Loucy (cell line): ENCODE measurements at regions not wholly inside any gene's neighbourhood (a gene's known extent, or its start where the extent isn't known, plus 50 kb on each side); places are given as distances from the start of the nearest gene placed in this dataset.
A peak's percentile ranks its signal among the peaks of the same experiment; 100 is the strongest.

Experiments
- H2AFZ ChIP-seq: fragments of 200-600 bp; sonication (generic); 2 replicates; pipeline ENCODE4 v1.6.0; 2016; ENCODE audit warnings: antibody characterized with exemption, mild to moderate bottlenecking, low read length, moderate library complexity
- H3F3A ChIP-seq: fragments of 200-600 bp; 2 replicates; pipeline ENCODE4 v1.6.0; 2016; ENCODE audit warnings: antibody characterized with exemption, low read depth, mild to moderate bottlenecking
- H3K27me3 ChIP-seq: fragments of 200-600 bp; sonication (generic); 2 replicates; pipeline ENCODE4 v1.6.1; 2014; ENCODE audit warnings: low read length, mild to moderate bottlenecking; ENCODE audit not compliant: insufficient read depth, poor library complexity, severe bottlenecking
- H3K36me3 ChIP-seq: fragments of 200-600 bp; sonication (generic); 2 replicates; pipeline ENCODE4 v1.6.1; 2016; ENCODE audit warnings: low read length; ENCODE audit not compliant: insufficient read depth
- H3K4me1 ChIP-seq: fragments of 200-600 bp; sonication (generic); 2 replicates; pipeline ENCODE4 v1.5.1; 2014; ENCODE audit warnings: low read length, mild to moderate bottlenecking; ENCODE audit not compliant: insufficient read depth, poor library complexity, severe bottlenecking
- H3K4me2 ChIP-seq: fragments of 200-600 bp; sonication (generic); 2 replicates; pipeline ENCODE4 v1.6.0; 2014; ENCODE audit warnings: antibody characterized with exemption, low read length, low read depth, mild to moderate bottlenecking; ENCODE audit not compliant: poor library complexity, severe bottlenecking
- H3K4me3 ChIP-seq: fragments of 200-600 bp; sonication (generic); 2 replicates; pipeline ENCODE4 v1.5.1; 2014; ENCODE audit warnings: low read length, mild to moderate bottlenecking, mixed read lengths; ENCODE audit not compliant: poor library complexity, severe bottlenecking
- H3K79me2 ChIP-seq: fragments of 200-600 bp; sonication (generic); 2 replicates; pipeline ENCODE4 v1.6.1; 2014; ENCODE audit warnings: low read length; ENCODE audit not compliant: insufficient read depth
- H3K9ac ChIP-seq: fragments of 200-600 bp; sonication (generic); 2 replicates; pipeline ENCODE4 v1.6.0; 2014; ENCODE audit warnings: mild to moderate bottlenecking, low read depth, low read length, moderate library complexity; ENCODE audit not compliant: poor library complexity, severe bottlenecking
- H3K9me2 ChIP-seq: fragments of 200-600 bp; sonication (generic); replicated peaks from 2 replicates; pipeline ENCODE4 v1.6.1; 2016; ENCODE audit warnings: low read depth, low read length, mixed read lengths
- H3K9me3 ChIP-seq: fragments of 200-600 bp; sonication (generic); 2 replicates; pipeline ENCODE4 v1.6.1; 2014; ENCODE audit warnings: mild to moderate bottlenecking, antibody characterized with exemption, low read length, low read depth; ENCODE audit not compliant: insufficient read depth
- H4K20me1 ChIP-seq: fragments of 200-600 bp; sonication (generic); 2 replicates; pipeline ENCODE4 v1.6.0; 2014; ENCODE audit warnings: antibody characterized with exemption, low read length, mild to moderate bottlenecking; ENCODE audit not compliant: insufficient read depth, poor library complexity, severe bottlenecking
- CTCF ChIP-seq: fragments of 200-600 bp; sonication (generic); conservative IDR thresholded peaks from 2 replicates; pipeline ENCODE4 v1.5.1; 2014; ENCODE audit warnings: mild to moderate bottlenecking, antibody characterized with exemption, low read length
- EZH2phosphoT487 ChIP-seq: fragments of 200-600 bp; IDR thresholded peaks from 2 replicates; pipeline ENCODE4 v1.6.1; 2018; ENCODE audit warnings: antibody characterized with exemption, mild to moderate bottlenecking, moderate library complexity, borderline replicate concordance

DNA sequence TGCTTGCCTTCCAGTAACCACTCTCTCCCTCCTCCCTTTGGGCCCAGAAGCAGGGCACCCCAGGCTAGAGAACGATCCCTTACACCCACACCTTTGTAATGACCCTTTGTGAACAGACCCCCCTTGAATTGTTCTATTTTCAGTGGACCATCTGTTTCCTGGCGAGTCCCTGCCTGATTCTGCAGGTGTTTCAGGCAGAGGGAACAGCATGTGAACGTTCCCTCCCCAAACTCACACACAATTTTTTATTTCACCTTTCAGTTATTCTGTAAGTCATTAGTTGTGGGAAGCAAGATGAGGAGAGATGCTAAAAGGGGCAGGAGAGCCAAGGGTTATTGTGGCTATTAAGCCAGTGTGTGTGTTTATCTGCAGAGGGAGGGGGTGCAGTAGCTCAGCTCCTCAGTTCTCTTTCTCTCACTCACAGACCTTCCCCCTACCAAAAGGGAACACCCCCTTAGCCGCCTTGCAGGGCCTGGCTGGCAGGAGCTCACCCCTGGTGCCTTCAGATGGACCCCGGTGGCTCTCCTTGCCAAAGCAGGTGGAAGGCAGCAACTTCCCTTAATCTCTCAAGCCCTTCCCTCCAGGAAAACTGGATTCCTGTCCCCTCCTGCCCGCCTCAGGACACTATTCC lies 64.8 kb upstream of the SPON1 start:
- H3K9me3 ChIP-seq: no peaks in the 10 kb centered on the region
- H4K20me1 ChIP-seq: no peaks in the 10 kb centered on the region
- H3K4me1 ChIP-seq: peaks cover 33% of the 10 kb centered on the region
- no peak overlapping the region for H2AFZ ChIP-seq
- no peak overlapping the region for H3K4me3 ChIP-seq
- TF ChIP-seq CTCF (no peak), EZH2phosphoT487 (no peak)
- no peaks in the 10 kb centered on the region for H3K9me2 ChIP-seq
- H3K36me3 ChIP-seq: no peaks in the 10 kb centered on the region
- no peaks in the 10 kb centered on the region for H3K79me2 ChIP-seq
- no peaks in the 10 kb centered on the region for H3K27me3 ChIP-seq
- H3K9ac ChIP-seq: no peak overlapping the region
- no peaks in the 10 kb centered on the region for H3F3A ChIP-seq
- peak overlapping the region; percentile 25 for H3K4me2 ChIP-seq

DNA sequence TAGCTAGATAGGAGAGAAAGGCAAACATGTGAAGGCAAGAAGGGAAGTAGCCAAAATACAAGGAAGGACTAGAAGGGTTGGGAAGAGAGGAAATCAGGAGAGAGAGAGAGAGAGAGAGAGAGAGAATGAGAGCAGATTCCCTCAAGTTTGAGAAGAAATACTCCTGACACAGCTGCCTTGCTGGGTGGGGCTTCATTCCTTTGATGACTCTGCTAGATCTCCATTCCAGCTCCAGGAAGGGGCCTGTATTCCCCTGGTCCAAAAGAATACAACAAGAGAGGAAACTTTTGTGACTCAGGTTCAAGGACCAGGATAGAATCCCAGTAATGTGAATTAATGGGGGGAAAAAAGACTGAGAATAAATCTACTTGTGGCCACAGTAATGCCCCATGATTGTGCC lies 62.9 kb upstream of the SPON1 start:
- H3K27me3 ChIP-seq: no peaks in the 10 kb centered on the region
- H3K4me2 ChIP-seq: no peak overlapping the region
- no peak overlapping the region for H2AFZ ChIP-seq
- no peaks in the 10 kb centered on the region for H3K36me3 ChIP-seq
- no peak overlapping the region for H3K4me3 ChIP-seq
- no peaks in the 10 kb centered on the region for H4K20me1 ChIP-seq
- H3K79me2 ChIP-seq: no peaks in the 10 kb centered on the region
- no peak for TF ChIP-seq CTCF
- no peak for TF ChIP-seq EZH2phosphoT487
- no peaks in the 10 kb centered on the region for H3F3A ChIP-seq
- H3K9me2 ChIP-seq: no peaks in the 10 kb centered on the region
- H3K9me3 ChIP-seq: no peaks in the 10 kb centered on the region
- H3K4me1 ChIP-seq: peaks cover 33% of the 10 kb centered on the region
- no peak overlapping the region for H3K9ac ChIP-seq

DNA sequence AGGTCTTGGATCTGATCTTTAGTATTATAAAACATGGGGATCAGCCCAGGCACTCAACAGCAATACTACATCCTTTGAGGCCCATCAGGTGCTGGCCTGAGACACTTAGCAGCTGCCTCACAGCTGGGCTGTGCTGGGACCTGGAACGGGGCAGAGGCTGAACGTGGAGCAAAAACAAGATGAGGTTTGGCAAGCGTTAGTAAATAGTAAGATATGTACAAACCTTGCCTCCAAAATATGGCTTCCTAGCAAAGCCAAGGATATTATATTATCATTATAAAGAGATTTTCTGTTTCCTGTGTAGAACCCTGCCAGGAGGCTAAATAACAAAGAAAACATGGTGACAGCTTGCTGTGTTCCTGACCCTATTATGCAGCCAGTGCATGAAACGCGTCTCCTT lies 60.0 kb upstream of the SPON1 start:
- no peaks in the 10 kb centered on the region for H3K79me2 ChIP-seq
- TF ChIP-seq EZH2phosphoT487 (no peak), CTCF (no peak)
- no peaks in the 10 kb centered on the region for H4K20me1 ChIP-seq
- H3K4me1 ChIP-seq: peaks cover 22% of the 10 kb centered on the region
- no peak overlapping the region for H3K4me2 ChIP-seq
- H3K9me3 ChIP-seq: 0 out of 2 replicates have a peak, but pooled peaks cover 4% of the 10 kb centered on the region
- no peaks in the 10 kb centered on the region for H3K36me3 ChIP-seq
- no peaks in the 10 kb centered on the region for H3F3A ChIP-seq
- no peaks in the 10 kb centered on the region for H3K9me2 ChIP-seq
- peak overlapping the region; percentile 3; the same call in 1 of the 2 replicates for H2AFZ ChIP-seq
- no peak overlapping the region for H3K9ac ChIP-seq
- H3K4me3 ChIP-seq: no peak overlapping the region
- no peaks in the 10 kb centered on the region for H3K27me3 ChIP-seq
